ENCODE measurements at regions not wholly inside any gene's neighbourhood (a gene's known extent, or its start where the extent isn't known, plus 50 kb on each side); places are given as distances from the start of the nearest gene placed in this dataset.

DNA sequence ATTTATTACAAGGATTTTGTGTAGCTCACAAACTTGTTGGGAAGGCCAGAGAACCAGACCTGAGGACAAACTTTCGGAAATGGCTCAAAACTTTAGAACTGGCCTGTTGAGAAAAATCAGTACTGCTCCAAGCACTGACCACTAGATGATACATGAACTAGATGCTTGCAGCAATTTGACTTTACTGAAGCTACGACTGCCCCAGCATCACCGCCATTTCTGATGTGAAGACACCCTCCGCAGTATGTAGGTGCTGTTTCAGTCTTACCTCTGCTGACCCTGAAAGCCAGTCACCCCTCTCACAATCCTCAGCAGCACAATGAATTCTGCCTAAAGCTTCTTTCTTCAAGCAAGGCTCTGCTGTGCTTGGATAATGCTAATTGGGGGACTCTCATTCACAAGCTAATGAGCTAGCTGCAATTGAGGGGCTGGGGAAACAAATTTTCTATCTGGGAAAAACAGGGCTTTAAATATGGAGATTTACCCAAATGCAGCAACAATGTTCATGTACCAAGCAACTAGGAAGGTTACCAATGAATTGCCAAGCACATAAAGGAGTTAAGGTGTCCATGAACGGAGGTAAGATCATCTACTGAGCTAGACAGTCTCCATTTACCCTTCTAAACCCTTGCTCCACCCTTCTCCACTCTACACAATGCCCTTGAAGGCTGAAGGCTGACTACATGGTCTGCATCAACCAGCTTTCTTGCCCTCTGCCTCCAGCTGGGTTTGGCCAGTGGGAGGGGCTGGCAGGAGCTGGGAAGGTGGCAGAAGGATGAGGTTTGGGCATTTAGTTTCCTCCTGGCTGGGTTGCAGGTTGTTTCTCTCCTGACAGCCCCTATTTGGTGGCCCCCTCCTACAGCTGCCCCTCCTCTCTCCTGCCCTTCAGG lies 53.2 kb upstream of the FSTL1 start:
- TF ChIP-seq, protein P1, sequence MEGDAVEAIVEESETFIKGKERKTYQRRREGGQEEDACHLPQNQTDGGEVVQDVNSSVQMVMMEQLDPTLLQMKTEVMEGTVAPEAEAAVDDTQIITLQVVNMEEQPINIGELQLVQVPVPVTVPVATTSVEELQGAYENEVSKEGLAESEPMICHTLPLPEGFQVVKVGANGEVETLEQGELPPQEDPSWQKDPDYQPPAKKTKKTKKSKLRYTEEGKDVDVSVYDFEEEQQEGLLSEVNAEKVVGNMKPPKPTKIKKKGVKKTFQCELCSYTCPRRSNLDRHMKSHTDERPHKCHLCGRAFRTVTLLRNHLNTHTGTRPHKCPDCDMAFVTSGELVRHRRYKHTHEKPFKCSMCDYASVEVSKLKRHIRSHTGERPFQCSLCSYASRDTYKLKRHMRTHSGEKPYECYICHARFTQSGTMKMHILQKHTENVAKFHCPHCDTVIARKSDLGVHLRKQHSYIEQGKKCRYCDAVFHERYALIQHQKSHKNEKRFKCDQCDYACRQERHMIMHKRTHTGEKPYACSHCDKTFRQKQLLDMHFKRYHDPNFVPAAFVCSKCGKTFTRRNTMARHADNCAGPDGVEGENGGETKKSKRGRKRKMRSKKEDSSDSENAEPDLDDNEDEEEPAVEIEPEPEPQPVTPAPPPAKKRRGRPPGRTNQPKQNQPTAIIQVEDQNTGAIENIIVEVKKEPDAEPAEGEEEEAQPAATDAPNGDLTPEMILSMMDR (conservative IDR thresholded peaks at IDR 0.05; ENCODE audit: low read depth, low read length), result no peak
- no peak for TF ChIP-seq SMC3 (IDR thresholded peaks at IDR 0.05; ENCODE audit: low read depth, low read length)
- no peak for TF ChIP-seq MAFK (IDR thresholded peaks at IDR 0.05; ENCODE audit: low read depth, low read length)
- no peak for TF ChIP-seq FOS (IDR thresholded peaks at IDR 0.05; ENCODE audit: low read depth, low read length)
- no peak for TF ChIP-seq POLR2A (IDR thresholded peaks at IDR 0.05; ENCODE audit: low read depth, low read length)
- no peak for TF ChIP-seq CEBPB (IDR thresholded peaks at IDR 0.05; ENCODE audit: low read depth, low read length)

Measured in IMR-90 (cell line).